ENCODE measurements at regions not wholly inside any gene's neighbourhood (a gene's known extent, or its start where the extent isn't known, plus 50 kb on each side); places are given as distances from the start of the nearest gene placed in this dataset.
"Not testable (repeated sequence)": the region's sequence is repeated elsewhere in the genome, so short reads cannot be mapped to it uniquely, and the experiment has no call there.

DNA sequence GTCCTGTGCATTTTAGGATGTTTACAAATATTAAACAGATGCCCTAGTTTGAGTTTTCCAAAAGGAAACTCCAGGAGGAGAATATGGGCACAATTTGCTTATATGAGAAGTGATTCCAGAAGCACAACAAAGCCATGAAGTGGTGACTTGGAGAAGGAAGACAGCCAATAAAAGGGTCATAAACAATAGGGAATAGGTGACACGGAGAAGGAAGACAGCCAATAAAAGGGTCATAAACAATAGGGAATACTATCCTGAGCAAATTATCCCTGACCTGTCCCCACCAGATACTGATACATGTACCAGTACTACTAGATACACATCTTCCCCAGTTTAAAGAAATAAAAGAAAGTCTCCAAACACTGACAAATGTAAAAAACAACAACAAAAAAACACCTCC, 663.6 kb downstream of the GBE1 start:
- in situ Hi-C loops (cut with HindIII; ENCODE audit: low pct_unique_long_range_greater_than_20kb, low sequenced_read_pairs): no loop called here
- DNase-seq (ENCODE audit: low read depth in 1 of 2, low spot score in 1 of 2): no peak
- TF ChIP-seq JUND (IDR thresholded peaks at IDR 0.05; ENCODE audit: low read depth): no peak

DNA sequence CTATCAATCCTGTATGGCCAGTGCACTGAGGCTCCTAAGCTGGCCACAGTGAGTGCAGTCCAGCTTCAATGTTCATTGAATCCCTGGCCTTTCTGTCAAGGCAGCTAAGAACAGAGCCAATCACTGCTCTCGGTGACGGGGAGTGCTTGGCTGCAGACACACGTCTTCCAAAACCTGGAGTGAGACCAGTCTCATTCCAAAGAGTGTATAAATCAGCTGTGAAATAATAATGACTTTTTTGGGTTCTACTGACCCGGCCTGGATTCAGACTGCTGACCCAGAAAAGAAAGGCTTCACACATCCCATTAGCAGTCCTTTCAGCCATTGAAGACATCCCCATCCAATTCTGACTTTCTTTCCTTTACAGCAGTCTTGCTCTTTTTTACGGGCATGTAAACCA, 665.5 kb downstream of the GBE1 start:
- DNase-seq (ENCODE audit: low read depth in 1 of 2, low spot score in 1 of 2): no peak
- in situ Hi-C loops (cut with HindIII; ENCODE audit: low pct_unique_long_range_greater_than_20kb, low sequenced_read_pairs): no loop called here
- no peak for TF ChIP-seq JUND (IDR thresholded peaks at IDR 0.05; ENCODE audit: low read depth)

DNA sequence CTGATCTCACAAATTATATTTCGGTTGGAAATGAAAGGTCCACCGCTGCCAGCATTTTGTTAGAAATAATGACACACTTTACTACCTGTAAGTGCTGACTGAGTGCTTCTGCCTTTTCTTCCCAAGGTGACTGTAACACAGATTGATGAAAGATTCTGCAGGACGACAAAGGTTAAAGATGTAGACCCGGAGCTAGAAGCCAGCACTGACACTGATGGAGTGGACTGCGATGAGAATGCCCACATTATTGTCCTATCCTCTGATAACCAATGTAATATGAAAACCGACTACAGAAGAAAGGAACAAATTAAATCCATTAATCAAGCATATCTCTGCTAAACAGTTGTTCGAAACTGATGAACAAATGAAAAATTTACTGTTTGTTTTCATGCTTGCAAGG, 666.5 kb downstream of the GBE1 start:
- no peak for DNase-seq (ENCODE audit: low read depth in 1 of 2, low spot score in 1 of 2)
- no peak for TF ChIP-seq JUND (IDR thresholded peaks at IDR 0.05; ENCODE audit: low read depth)
- in situ Hi-C loops (cut with HindIII; ENCODE audit: low pct_unique_long_range_greater_than_20kb, low sequenced_read_pairs): no loop called here

DNA sequence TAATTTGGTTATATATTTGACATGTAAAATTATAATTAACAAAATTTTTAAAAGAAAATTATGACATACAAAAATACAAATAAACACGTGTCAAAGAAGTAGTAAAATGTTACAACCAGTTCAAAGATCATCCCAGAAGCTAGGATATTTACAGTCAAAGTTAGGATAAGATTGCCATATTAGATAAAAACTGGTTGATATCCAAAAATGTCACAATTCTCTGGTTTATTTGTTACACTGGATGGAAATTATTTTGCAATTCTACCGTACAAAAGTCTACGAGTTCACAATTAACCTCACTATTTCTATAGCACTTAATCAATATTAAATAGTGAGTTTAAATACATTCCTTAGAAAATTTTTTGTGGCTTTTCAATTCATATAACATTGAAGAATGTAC, 673.8 kb downstream of the GBE1 start:
- DNase-seq (ENCODE audit: low read depth in 1 of 2, low spot score in 1 of 2): no peak
- TF ChIP-seq JUND (IDR thresholded peaks at IDR 0.05; ENCODE audit: low read depth): no peak
- in situ Hi-C loops (cut with HindIII; ENCODE audit: low pct_unique_long_range_greater_than_20kb, low sequenced_read_pairs): no loop called here

DNA sequence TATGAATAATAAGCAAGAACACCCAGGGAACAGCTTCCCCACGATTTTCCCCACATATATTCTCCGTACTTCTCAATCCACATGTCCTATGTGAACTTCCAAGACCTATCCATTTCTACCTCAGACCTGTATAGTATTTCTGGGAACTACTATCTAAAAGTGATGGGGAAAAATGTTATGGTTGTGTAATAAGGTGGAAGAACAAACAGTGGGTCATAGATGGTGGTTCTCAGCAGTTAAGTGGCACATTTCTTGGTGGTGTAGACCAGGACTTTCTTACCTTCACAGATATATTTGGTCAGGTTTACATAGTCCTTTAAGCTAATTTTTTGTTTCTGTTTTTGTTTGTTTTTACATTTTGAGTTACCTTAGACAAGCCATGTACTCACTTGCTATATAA, 675.1 kb downstream of the GBE1 start:
- in situ Hi-C loops (cut with HindIII; ENCODE audit: low pct_unique_long_range_greater_than_20kb, low sequenced_read_pairs): no loop called here
- no peak for DNase-seq (ENCODE audit: low read depth in 1 of 2, low spot score in 1 of 2)
- TF ChIP-seq JUND (IDR thresholded peaks at IDR 0.05; ENCODE audit: low read depth): no peak

DNA sequence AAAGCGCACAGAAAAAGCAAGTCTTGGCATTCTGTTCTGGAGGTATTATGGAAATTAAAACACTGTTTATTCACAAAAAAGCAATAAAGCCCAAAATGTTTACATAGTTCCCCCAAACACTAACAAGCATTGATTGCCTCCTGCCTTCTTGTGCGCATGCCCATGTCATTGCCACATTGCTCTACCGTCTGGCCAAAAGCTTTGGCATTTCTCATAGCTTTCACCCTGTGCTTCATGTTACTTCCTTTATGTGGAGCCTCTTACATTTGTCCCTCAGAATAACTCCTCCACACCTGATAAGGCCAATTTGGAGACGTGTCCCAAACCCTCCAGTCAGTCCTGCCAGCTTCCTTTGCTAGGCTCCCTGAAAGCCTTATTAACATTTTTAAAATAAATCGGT, 680.8 kb downstream of the GBE1 start:
- DNase-seq (ENCODE audit: low read depth in 1 of 2, low spot score in 1 of 2): no peak
- in situ Hi-C loops (cut with HindIII; ENCODE audit: low pct_unique_long_range_greater_than_20kb, low sequenced_read_pairs): no loop called here
- no peak for TF ChIP-seq JUND (IDR thresholded peaks at IDR 0.05; ENCODE audit: low read depth)

DNA sequence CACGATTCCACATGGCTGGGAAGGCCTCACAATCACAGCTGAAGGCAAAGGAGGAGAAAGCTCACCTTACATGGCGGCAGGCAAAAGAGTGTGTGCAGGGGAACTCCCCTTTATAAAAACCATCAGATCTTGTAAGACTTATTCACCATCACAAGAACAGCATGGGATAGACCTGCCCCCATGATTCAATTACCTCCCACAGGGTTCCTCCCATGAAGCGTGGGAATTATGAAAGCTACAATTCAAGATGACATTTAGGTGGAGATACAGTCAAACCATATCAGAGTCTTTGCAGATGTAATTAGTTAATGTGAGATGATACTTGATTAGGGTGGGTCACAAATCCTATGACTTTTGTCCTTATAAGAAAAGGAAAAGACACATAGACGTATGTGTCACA, 688.9 kb downstream of the GBE1 start:
- DNase-seq (ENCODE audit: low read depth in 1 of 2, low spot score in 1 of 2): no peak
- in situ Hi-C loops (cut with HindIII; ENCODE audit: low pct_unique_long_range_greater_than_20kb, low sequenced_read_pairs): no loop called here
- no peak for TF ChIP-seq JUND (IDR thresholded peaks at IDR 0.05; ENCODE audit: low read depth)

DNA sequence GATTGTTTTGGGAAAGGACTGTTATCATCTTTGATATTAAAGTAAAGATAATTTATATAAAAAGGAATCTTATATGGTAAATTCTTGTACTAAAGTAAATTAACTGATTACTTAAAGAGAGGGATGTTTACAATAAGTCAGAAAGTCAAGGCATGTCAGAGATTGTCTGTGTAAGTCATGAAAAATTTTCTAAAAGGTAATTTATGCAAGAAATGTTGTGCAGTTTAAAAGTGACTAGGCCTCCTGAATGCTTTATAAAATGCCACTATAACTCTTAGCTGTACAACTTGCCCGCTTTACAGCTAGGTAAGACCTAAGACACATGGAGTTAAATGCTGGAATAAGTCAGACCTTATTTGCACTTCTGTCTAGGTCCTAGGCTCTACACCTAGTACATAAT, 692.9 kb downstream of the GBE1 start:
- DNase-seq (ENCODE audit: low read depth in 1 of 2, low spot score in 1 of 2): no peak
- in situ Hi-C loops (cut with HindIII; ENCODE audit: low pct_unique_long_range_greater_than_20kb, low sequenced_read_pairs): no loop called here
- TF ChIP-seq JUND (IDR thresholded peaks at IDR 0.05; ENCODE audit: low read depth): no peak

DNA sequence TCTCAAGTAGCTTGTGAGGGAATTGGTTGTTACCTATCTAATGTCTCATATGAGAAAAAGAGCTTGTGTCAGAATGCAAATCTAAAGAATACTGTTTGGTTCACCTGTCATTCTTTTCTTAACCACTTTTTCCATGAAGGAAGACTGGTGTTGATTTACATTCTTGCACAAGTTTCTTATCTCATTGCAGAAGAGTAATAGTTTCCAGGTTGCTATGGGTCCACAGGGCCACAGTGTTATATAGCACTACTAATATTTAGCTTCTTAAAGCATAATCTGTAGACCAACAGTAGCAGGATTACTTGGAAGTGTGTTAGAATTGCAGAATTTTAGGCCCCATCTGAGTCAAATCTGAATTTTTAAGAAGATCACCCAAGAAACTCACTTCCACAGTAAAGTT, 697.5 kb downstream of the GBE1 start:
- TF ChIP-seq JUND (IDR thresholded peaks at IDR 0.05; ENCODE audit: low read depth): no peak
- in situ Hi-C loops (cut with HindIII; ENCODE audit: low pct_unique_long_range_greater_than_20kb, low sequenced_read_pairs): no loop called here
- DNase-seq (ENCODE audit: low read depth in 1 of 2, low spot score in 1 of 2): no peak

DNA sequence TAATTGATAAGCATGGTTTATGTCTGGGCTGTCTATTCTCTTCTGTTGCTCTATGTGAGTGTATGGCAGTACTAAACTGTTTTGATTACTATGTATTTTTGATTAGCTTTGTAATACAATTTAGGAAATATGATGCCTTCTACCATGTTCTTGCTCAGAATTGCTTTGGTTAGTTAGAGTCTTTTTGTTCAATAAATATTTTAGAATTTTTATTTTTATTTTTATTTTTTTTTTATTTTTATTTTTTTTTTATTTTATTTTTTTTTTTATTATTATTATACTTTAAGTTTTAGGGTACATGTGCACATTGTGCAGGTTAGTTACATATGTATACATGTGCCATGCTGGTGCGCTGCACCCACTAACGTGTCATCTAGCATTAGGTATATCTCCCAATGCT, 710.3 kb downstream of the GBE1 start:
- in situ Hi-C loops (cut with HindIII; ENCODE audit: low pct_unique_long_range_greater_than_20kb, low sequenced_read_pairs); DNase-seq (ENCODE audit: low read depth in 1 of 2, low spot score in 1 of 2): not testable (repeated sequence)

DNA sequence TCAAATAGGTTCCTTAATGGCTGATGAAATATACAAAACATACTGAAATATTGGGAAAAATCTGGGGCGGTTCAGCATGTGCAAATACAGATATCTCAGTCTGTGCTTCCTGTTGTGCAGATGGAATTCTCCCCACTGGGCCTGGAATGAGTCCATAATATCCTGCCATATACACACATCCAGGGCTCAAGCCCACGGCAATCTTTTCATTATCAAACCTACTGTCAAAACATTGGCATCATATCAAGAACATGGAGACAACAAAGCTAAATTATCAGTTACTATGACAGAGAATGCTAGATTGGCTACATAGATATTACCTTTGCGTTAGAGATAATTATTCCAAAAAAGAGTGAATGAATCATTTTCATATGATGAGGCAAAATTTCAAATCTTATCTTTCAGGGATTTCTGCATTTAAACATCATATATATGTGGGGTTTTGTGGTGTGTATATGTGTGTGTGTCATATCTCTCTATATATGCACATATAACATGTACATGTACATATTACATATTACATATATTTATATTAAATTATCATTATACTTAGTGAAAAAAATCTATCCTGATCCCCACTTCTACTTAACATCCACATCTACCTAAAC, 713.3 kb downstream of the GBE1 start:
- DNase-seq (ENCODE audit: low read depth in 1 of 2, low spot score in 1 of 2): no peak
- TF ChIP-seq JUND (IDR thresholded peaks at IDR 0.05; ENCODE audit: low read depth): no peak
- in situ Hi-C loops (cut with HindIII; ENCODE audit: low pct_unique_long_range_greater_than_20kb, low sequenced_read_pairs): no loop called here

DNA sequence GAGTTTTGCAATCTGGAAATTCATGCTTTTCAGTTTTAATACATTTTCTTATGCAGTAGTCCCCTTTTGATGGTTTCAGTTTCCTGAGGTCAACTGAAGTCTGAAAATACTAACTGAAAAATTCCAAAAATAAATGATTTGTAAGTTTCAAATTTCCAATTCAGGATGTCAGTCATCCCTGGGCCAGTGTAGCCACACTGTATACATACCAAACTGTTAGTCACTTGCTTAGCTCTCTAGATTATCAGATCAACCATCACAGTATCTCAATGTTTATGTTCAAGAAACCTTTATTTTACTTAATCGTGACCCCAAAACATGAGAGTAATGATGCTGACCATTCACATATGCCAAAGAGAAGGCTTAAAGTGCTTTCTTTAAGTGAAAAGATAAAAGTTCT, 715.5 kb downstream of the GBE1 start:
- in situ Hi-C loops (cut with HindIII; ENCODE audit: low pct_unique_long_range_greater_than_20kb, low sequenced_read_pairs): no loop called here

DNA sequence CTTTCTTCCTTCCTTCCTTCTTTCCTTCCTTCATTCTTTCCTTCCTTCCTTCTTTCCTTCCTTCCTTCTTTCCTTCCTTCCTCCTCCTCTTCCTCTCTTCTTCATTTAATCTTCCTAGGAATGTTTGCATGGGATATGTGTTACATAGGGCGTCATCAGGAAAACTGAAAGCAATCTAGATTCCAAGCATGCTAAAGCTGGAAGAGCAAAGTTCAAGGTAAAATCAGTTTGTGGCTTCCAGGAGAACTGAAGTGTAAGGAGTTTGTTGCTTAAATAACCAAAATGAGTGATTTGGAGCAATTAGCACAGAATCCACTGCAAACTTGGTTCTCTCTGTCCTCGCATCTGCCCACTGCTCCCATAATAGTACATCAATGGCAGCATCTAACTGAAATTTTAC, 716.2 kb downstream of the GBE1 start:
- in situ Hi-C loops (cut with HindIII; ENCODE audit: low pct_unique_long_range_greater_than_20kb, low sequenced_read_pairs): no loop called here
- no peak for TF ChIP-seq JUND (IDR thresholded peaks at IDR 0.05; ENCODE audit: low read depth)
- no peak for DNase-seq (ENCODE audit: low read depth in 1 of 2, low spot score in 1 of 2)

More for the DNA sequence above, 715.5 kb downstream of the GBE1 start:
- DNase-seq (ENCODE audit: low read depth in 1 of 2, low spot score in 1 of 2): no peak
- TF ChIP-seq JUND (IDR thresholded peaks at IDR 0.05; ENCODE audit: low read depth): no peak

DNA sequence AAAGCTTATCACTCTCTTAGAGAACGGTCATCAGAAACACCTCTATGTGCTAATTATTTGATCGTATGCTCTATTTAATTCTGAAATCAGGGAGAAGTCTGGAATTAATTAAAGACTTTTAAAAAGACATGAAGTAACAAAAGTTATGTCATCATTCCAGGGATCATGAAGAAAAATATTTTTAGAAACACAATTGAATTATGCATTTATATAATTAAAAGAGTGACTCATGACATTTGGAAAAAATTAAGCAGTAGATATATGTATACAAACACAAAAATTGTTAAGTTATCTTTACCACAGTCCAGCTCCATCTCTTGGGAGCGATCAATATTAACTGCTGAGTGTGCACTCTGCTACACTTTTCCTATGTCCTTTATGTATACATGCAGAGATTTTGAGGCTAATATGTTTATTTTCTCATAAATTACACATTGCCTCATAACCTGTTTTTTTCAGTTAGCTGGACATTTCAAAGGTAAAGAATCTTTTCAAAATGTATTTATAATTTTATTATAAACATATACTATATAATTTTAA, 717.7 kb downstream of the GBE1 start:
- no peak for TF ChIP-seq JUND (IDR thresholded peaks at IDR 0.05; ENCODE audit: low read depth)
- no peak for DNase-seq (ENCODE audit: low read depth in 1 of 2, low spot score in 1 of 2)
- in situ Hi-C loops (cut with HindIII; ENCODE audit: low pct_unique_long_range_greater_than_20kb, low sequenced_read_pairs): no loop called here
